SK-N-MC (cell line): ENCODE measurements at regions not wholly inside any gene's neighbourhood (a gene's known extent, or its start where the extent isn't known, plus 50 kb on each side); places are given as distances from the start of the nearest gene placed in this dataset.

Source experiments
- EZH2 ChIP-seq: fragments of 200-600 bp; sonication (generic); IDR thresholded peaks from one replicate; pipeline ENCODE4 v1.6.1; 2017; ENCODE audit warnings: antibody characterized with exemption
- POLR2AphosphoS5 ChIP-seq: IDR thresholded peaks from 2 replicates; pipeline ENCODE4 v1.6.1; 2012; ENCODE audit warnings: mild to moderate bottlenecking, low read depth, low read length, borderline replicate concordance

GRCh38 chr18:78777992-78778391, 201.6 kb upstream of the SALL3 start:
- no peak for TF ChIP-seq EZH2
- TF ChIP-seq POLR2AphosphoS5: no peak
